NCI-H510A (cell line): ENCODE measurements at regions not wholly inside any gene's neighbourhood (a gene's known extent, or its start where the extent isn't known, plus 50 kb on each side); places are given as distances from the start of the nearest gene placed in this dataset.

Experiments
- DNase-seq: peaks from one replicate; lab custom pipeline; 2025; lab: John Stamatoyannopoulos, UW

GRCh38 chr2:19809206-19809605, 92.6 kb downstream of the TTC32 start:
- DNase-seq = no peak

- DNase-seq = no peak
These were observed 93.9 kb downstream of the TTC32 start for GRCh38 chr2:19807866-19808265.

- no peak for DNase-seq
These were observed 94.4 kb downstream of the TTC32 start for GRCh38 chr2:19807346-19807745.

GRCh38 chr2:19806591-19806990, 95.2 kb downstream of the TTC32 start:
- no peak for DNase-seq

GRCh38 chr2:19806131-19806530, 95.7 kb downstream of the TTC32 start:
- DNase-seq = no peak

- no peak for DNase-seq
These were observed 96.5 kb downstream of the TTC32 start for GRCh38 chr2:19805266-19805665.

GRCh38 chr2:19804639-19805260, 97.0 kb downstream of the TTC32 start:
- no peak for DNase-seq

- DNase-seq = no peak
These were observed 99.5 kb downstream of the TTC32 start for GRCh38 chr2:19802086-19802841.

GRCh38 chr2:19801367-19802080, 100.3 kb downstream of the TTC32 start:
- no peak for DNase-seq

GRCh38 chr2:19800796-19801195, 101.0 kb downstream of the TTC32 start:
- no peak for DNase-seq

GRCh38 chr2:19799881-19800780, 101.7 kb downstream of the TTC32 start:
- DNase-seq = peak; percentile 76

- DNase-seq = no peak
These were observed 103.9 kb downstream of the TTC32 start for GRCh38 chr2:19797871-19798270.

- DNase-seq = no peak
These were observed 104.5 kb downstream of the TTC32 start for GRCh38 chr2:19797243-19797810.

- no peak for DNase-seq
These were observed 105.6 kb downstream of the TTC32 start for GRCh38 chr2:19796035-19796695.

- no peak for DNase-seq
These were observed 108.5 kb downstream of the TTC32 start for GRCh38 chr2:19793132-19793750.

GRCh38 chr2:19790291-19790690, 111.5 kb downstream of the TTC32 start:
- no peak for DNase-seq

- no peak for DNase-seq
These were observed 114.6 kb downstream of the TTC32 start for GRCh38 chr2:19787134-19787533.

GRCh38 chr2:19786408-19787058, 115.2 kb downstream of the TTC32 start:
- DNase-seq = no peak

- DNase-seq = no peak
These were observed 115.9 kb downstream of the TTC32 start for GRCh38 chr2:19785867-19786266.

GRCh38 chr2:19785447-19785846, 116.3 kb downstream of the TTC32 start:
- DNase-seq = no peak
